HG03159 (cell line): ENCODE measurements at regions not wholly inside any gene's neighbourhood (a gene's known extent, or its start where the extent isn't known, plus 50 kb on each side); places are given as distances from the start of the nearest gene placed in this dataset.
"Not testable (repeated sequence)": the region's sequence is repeated elsewhere in the genome, so short reads cannot be mapped to it uniquely, and the experiment has no call there.

ENCODE experiments used
- ATAC-seq: cut with Tn5 transposase; IDR thresholded peaks from one replicate; pipeline ENCODE4 v1.9.1; 2021; ENCODE audit warnings: mild to moderate bottlenecking, moderate library complexity; ENCODE audit not compliant: unreplicated experiment

- ATAC-seq: no peak
These were observed 60.2 kb downstream of the THNSL1 start for GRCh38 chr10:25076506-25077177.

GRCh38 chr10:25078658-25079431 is 62.4 kb downstream of the THNSL1 start:
- no peak for ATAC-seq

- peak; percentile 89 for ATAC-seq
These were observed 64.6 kb downstream of the THNSL1 start for GRCh38 chr10:25080880-25081581.

- ATAC-seq: no peak
These were observed 66.1 kb downstream of the THNSL1 start for GRCh38 chr10:25082276-25083204.

DNA sequence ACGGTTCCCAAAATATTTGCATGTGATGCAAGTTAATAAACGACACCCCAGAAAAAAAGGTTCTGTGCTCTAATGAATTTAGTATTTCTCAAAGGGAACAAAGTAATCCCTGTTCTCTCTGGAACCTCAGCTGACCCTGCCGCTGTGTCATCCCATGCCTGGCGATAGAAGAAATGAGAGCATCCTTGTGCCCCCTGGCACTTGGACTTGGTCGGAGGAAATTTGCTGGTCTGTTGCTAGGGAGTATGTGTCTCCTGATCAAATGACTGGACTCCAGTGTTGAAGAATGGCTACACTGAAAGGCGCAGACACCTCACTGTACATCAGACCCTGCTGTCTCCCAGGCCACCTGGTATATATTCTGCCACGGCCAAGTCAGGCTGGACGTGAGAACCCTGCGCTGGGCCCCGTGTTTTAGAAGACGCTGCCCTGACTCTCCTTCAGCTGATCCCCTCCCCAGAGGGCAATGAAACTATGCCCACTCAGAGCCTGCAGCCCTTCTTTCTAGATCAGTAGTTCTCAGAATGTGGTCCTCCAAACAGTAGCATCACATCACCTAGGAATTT is 67.2 kb downstream of the THNSL1 start:
- ATAC-seq: no peak

DNA sequence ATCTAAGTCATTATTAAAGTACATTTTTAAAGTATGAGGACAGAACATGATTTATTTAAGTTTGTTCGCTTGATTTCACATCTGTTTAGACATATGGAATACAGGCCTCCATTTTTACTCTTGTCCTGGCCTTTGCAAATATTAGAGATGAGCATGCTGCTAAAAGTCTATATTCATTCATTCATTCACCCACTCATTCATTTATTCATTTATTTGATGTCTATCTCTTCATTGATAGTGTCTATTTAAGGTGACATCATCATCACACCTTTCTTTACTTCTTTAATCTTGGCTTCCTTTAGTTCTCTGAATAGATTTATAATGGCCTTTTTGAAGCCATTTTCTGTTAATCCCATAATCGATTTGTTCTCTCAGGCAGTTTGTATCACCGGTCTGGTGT is 68.0 kb downstream of the THNSL1 start:
- ATAC-seq: no peak

GRCh38 chr10:25094590-25094989 is 78.2 kb downstream of the THNSL1 start:
- ATAC-seq: no peak

DNA sequence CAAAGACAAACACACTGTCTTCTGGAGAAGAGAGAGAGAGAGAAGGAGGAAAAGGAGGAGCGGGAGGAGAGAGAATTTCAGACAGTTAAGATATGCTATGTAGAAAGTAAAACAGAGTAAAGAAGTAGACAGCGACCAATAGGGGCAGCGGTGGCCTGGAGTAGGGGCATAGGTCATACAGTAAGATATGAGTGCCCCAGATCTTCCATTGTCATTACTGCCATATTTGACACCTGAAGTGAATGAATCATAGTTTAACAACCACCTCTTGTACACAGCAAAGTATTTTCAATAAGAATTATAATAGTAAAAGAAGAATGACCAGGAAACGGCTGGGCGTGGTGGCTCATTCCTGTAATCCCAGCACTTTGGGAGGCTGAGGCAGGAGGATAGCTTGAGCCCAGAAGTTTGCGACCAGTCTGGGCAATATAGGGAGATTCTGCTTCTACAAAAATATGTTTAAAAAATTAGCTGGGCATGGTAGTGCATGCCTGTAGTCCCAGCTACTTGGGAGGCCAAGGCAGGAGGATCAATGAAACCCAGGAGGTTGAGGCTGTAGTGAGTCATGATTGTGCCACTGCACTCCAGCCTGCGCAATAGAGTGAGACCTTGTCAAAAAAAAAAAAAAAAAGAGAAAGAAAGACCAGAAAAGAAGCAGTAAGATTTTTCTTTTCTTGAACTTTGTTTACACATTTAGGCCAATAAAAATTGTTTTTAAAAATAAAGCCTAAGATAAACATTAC is 77.0 kb upstream of the GPR158 start:
- ATAC-seq: no peak

DNA sequence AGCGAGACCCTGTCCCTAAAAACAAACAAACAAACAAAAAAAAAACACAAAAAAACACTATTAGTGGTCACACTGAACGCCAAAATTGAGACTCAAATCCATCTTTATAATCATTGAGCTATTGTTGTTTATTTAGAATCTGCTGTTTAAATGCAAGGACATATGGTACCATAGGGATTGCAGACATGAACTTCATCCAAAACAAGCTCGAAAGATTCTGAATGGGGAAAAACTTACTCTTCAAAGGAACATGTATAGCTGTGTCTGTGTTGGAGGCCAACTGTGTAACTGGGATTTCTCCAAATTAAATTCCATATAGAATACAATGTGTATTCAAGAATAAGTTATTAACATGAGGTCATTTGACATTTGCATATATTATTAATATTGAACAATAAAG is 74.7 kb upstream of the GPR158 start:
- ATAC-seq: no peak

DNA sequence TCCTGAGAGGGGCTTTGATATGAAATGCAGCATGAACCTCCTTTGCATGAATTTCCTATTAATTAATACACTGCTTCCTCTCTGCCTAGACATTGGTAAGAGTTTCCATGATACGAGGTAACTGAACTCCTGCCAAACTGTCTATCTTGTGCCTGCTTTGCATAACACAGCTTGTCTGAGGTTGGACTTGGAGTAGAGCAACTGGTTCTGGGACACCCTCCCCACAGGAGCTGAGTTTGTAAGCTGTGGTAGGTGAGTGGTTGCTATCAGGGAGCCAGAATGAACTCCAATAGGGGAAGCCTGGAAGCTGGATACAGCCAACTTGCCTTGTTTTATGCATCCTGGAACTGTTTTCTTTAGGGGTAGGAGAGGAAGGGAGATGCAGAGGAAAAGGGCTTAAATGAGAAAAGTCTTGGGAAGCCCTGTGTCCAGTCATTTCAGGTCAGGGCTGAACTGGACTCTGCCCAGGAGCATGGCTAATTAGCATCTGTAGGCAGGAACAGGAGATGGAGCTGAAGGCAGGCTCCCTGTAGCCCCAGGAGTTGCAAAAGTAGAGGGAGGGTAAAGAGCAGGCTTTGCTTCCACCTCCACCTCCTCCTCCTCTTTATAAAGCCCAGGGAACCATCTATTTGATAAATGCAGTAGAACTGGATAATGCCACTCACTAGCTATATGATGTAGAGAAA is 73.2 kb upstream of the GPR158 start:
- ATAC-seq: no peak

DNA sequence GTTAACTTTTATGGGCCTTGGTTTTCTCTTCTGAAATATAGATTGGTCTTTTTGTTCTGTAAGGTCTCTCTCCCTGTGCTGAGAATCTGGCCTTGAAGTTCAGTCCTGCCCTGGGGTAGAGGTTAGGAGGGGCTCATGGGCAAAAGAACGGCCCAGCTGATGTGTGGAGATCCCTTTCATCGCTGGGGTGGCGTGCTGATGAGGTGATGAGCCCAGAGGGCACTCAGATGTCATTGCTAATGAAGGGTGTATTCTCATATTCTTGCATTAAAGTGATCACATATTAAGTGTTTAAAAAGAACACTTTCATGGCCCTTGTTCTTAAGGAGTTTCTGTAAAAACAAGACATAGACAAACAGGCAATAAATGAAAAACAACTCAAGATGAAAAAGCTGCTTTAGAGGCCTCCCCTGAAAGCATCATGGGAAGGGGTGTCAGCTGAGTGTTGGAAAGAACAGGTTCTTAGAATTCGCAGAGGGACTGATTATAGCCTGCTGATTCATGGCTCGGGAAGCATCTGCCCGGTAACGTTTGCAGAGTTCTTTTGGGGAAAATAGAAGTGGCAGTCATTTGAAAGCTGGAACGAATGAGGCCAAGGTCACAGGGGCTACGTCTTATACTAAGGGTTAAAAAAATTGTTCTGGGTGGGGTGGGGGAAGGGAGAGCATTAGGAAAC is 72.5 kb upstream of the GPR158 start:
- no peak for ATAC-seq

- no peak for ATAC-seq
These were observed 71.1 kb upstream of the GPR158 start for GRCh38 chr10:25103703-25104102.

GRCh38 chr10:25104441-25104840 is 70.4 kb upstream of the GPR158 start:
- ATAC-seq: no peak

- ATAC-seq: no peak
These were observed 69.5 kb upstream of the GPR158 start for GRCh38 chr10:25105262-25105661.

DNA sequence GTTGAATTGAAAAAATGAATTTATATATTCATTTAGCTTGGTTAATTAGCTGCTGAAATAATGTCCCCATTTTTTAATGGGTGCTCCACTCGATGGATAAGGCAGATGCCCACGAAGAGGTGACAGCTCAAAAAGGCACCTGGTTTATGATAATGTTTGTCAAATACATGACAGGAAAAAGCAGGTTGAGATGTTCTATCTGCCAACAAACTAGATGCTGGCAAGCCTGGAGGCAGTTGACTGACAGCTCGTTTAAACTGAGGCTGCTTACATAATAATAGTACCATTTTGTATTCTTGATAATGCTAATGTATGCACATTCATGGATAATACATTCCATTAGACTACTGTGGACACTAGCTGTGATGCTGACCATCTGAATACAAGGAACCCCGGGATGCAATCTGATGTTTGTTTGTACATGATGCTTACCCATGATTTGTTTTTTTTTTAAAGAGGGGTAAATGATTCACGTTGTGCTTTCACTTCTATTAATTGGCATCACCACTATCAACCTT is 69.0 kb upstream of the GPR158 start:
- no peak for ATAC-seq

DNA sequence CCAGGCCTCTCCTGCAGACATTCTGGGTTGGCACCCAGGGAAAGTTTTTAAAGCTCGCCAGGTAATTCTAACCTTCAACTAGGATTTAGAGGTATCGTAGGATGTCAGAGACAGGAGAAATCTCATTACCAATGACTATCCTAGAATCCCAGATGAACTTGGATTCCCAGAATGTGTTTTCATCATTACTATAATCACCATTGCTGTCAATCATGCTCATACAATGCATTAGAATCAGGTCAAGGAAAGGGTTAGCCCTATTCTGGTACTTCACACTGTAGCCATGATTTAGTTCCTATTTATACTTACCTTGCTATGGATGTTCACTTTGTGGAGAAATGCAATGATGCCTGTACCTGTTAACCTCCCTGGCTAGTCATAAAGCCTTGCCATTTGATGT is 67.0 kb upstream of the GPR158 start:
- ATAC-seq: no peak

DNA sequence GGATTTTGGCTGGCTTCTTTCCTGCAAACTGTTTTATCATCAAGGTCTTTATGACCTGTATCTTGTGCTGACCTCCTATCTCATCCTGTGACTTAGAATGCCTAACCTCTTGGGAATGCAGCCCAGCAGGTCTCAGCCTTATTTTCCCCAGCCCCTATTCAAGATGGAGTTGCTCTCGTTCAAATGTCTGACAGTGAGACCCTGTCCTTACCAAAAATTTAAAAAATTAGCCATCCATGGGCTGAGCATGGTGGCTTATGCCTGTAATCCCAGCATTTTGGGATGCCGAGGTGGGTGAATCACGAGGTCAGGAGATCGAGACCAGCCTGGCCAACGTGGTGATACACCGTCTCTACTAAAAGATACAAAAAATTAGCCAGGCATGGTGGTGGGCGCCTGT is 64.9 kb upstream of the GPR158 start:
- not testable (repeated sequence) for ATAC-seq

- no peak for ATAC-seq
These were observed 62.8 kb upstream of the GPR158 start for GRCh38 chr10:25112016-25112415.
